ENCODE measurements at regions not wholly inside any gene's neighbourhood (a gene's known extent, or its start where the extent isn't known, plus 50 kb on each side); places are given as distances from the start of the nearest gene placed in this dataset.

DNA sequence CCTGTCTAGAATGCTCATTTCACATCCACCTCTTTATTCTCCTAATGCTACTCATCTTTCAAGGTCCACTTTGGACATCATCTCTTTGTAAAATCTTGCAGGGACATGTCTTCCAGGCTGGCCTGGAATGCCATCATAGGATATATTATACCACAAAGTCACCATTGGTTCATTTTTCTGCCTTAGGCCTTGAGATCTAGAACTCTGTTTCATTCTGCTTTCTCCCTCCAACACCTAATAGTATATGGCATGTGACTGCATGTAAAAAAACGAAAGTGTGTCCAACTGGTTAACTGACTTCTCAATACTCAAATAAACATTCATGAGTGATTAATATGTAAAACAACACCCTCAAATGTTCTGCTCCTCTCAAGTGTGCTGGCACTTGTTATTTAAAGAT lies 84.1 kb downstream of the RGS2 start:
- H3K27me3 ChIP-seq (ENCODE audit: control insufficient read depth in 2 of 2, insufficient read depth in 2 of 2, low read length in 2 of 2), result peaks cover 0 to 7% of the 10 kb centered on the region in 2 experiments; a peak in 1 of 5 replicates
- intact Hi-C loops (cut with micrococcal nuclease) (no loop called here), in situ Hi-C loops (cut with MboI) (no loop called here)
- no peak overlapping the region for H2AFZ ChIP-seq (ENCODE audit: low read depth, low read length)
- TF ChIP-seq, protein P1, sequence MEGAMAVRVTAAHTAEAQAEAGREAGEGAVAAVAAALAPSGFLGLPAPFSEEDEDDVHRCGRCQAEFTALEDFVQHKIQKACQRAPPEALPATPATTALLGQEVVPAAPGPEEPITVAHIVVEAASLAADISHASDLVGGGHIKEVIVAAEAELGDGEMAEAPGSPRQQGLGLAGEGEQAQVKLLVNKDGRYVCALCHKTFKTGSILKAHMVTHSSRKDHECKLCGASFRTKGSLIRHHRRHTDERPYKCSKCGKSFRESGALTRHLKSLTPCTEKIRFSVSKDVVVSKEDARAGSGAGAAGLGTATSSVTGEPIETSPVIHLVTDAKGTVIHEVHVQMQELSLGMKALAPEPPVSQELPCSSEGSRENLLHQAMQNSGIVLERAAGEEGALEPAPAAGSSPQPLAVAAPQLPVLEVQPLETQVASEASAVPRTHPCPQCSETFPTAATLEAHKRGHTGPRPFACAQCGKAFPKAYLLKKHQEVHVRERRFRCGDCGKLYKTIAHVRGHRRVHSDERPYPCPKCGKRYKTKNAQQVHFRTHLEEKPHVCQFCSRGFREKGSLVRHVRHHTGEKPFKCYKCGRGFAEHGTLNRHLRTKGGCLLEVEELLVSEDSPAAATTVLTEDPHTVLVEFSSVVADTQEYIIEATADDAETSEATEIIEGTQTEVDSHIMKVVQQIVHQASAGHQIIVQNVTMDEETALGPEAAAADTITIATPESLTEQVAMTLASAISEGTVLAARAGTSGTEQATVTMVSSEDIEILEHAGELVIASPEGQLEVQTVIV (CRISPR knock-in tag; IDR thresholded peaks at IDR 0.05; ENCODE audit: borderline replicate concordance), result no peak
- TF ChIP-seq, protein P2, sequence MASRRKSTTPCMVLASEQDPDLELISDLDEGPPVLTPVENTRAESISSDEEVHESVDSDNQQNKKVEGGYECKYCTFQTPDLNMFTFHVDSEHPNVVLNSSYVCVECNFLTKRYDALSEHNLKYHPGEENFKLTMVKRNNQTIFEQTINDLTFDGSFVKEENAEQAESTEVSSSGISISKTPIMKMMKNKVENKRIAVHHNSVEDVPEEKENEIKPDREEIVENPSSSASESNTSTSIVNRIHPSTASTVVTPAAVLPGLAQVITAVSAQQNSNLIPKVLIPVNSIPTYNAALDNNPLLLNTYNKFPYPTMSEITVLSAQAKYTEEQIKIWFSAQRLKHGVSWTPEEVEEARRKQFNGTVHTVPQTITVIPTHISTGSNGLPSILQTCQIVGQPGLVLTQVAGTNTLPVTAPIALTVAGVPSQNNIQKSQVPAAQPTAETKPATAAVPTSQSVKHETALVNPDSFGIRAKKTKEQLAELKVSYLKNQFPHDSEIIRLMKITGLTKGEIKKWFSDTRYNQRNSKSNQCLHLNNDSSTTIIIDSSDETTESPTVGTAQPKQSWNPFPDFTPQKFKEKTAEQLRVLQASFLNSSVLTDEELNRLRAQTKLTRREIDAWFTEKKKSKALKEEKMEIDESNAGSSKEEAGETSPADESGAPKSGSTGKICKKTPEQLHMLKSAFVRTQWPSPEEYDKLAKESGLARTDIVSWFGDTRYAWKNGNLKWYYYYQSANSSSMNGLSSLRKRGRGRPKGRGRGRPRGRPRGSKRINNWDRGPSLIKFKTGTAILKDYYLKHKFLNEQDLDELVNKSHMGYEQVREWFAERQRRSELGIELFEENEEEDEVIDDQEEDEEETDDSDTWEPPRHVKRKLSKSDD (conservative IDR thresholded peaks at IDR 0.05; ENCODE audit: low read length), result no peak
- no peak for TF ChIP-seq JUND (IDR thresholded peaks at IDR 0.05; ENCODE audit: borderline replicate concordance, low read depth, low read length)
- TF ChIP-seq JUND (tag; IDR thresholded peaks at IDR 0.05; ENCODE audit: borderline replicate concordance, low read depth, low read length), result no peak
- TF ChIP-seq ZNF584 (CRISPR knock-in tag; IDR thresholded peaks at IDR 0.05; ENCODE audit: low read depth), result no peak
- no peak for TF ChIP-seq COPS2 (conservative IDR thresholded peaks at IDR 0.05)
- TF ChIP-seq, protein P3, sequence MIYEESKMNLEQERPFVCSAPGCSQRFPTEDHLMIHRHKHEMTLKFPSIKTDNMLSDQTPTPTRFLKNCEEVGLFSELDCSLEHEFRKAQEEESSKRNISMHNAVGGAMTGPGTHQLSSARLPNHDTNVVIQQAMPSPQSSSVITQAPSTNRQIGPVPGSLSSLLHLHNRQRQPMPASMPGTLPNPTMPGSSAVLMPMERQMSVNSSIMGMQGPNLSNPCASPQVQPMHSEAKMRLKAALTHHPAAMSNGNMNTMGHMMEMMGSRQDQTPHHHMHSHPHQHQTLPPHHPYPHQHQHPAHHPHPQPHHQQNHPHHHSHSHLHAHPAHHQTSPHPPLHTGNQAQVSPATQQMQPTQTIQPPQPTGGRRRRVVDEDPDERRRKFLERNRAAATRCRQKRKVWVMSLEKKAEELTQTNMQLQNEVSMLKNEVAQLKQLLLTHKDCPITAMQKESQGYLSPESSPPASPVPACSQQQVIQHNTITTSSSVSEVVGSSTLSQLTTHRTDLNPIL (CRISPR knock-in tag; IDR thresholded peaks at IDR 0.05), result no peak
- TF ChIP-seq FOXK1 (CRISPR knock-in tag; IDR thresholded peaks at IDR 0.05; ENCODE audit: borderline replicate concordance), result no peak
- TF ChIP-seq ZNF778 (CRISPR knock-in tag; IDR thresholded peaks at IDR 0.05), result no peak
- TF ChIP-seq ZNF143 (CRISPR knock-in tag; IDR thresholded peaks at IDR 0.05), result no peak
- TF ChIP-seq MAFK (IDR thresholded peaks at IDR 0.05; ENCODE audit: low read length), result no peak
- TF ChIP-seq ZKSCAN3 (CRISPR knock-in tag; IDR thresholded peaks at IDR 0.05), result no peak
- TF ChIP-seq PPARD (CRISPR knock-in tag; IDR thresholded peaks at IDR 0.05), result no peak
- no peak for TF ChIP-seq DIDO1 (tag; IDR thresholded peaks at IDR 0.05; ENCODE audit: low read depth)
- TF ChIP-seq CHD1 (IDR thresholded peaks at IDR 0.05; ENCODE audit: low read length), result no peak
- 0% methylated on average over 1 of the region's 1 CpG for WGBS (ENCODE audit: insufficient coverage, low coverage, missing lambda C conversion rate)
- H3K36me3 ChIP-seq (ENCODE audit: control insufficient read depth, insufficient read depth, low read length), result no peaks in the 10 kb centered on the region
- no peaks in the 10 kb centered on the region for H4K20me1 ChIP-seq (replicated peaks; ENCODE audit: control insufficient read depth, insufficient read depth, low read length)
- H3K4me3 ChIP-seq, result no peak overlapping the region
- no peak overlapping the region for H3K4me2 ChIP-seq (ENCODE audit: insufficient read depth, low read length)
- ChIA-PET POLR2A (interaction anchor here (1.4 kb wide), 1 partner anchor 38 kb away, joined by 3 read pairs; no protein-coding TSS in a partner anchor), CTCF (ENCODE audit: low intra/inter-chr PET ratio) (no interaction called here)
- no peaks in the 10 kb centered on the region for H3K79me2 ChIP-seq (ENCODE audit: control insufficient read depth, insufficient read depth, low read length)
- BruUV-seq (replicated peaks), result no TSS peak
- H3K9ac ChIP-seq (ENCODE audit: insufficient read depth in 1 of 2, low read depth in 2 of 2, low read length in 2 of 2), result no peak overlapping the region
- H3K9me1 ChIP-seq (ENCODE audit: control insufficient read depth, insufficient read depth, low read length), result no peaks in the 10 kb centered on the region
- ATAC-seq (no peak), DNase-seq (ENCODE audit: extremely low read depth in 1 of 4, low spot score in 3 of 4) (no peak), FAIRE-seq (no peak)
- no peak overlapping the region for H3K27ac ChIP-seq (ENCODE audit: extremely low read depth, low read depth, low read length)
- H3K9me3 ChIP-seq (replicated peaks; ENCODE audit: control insufficient read depth, insufficient read depth, low read depth, low read length), result no peaks in the 10 kb centered on the region
- no peaks in the 10 kb centered on the region for H3K4me1 ChIP-seq (replicated peaks in 1 of 2; ENCODE audit: control insufficient read depth in 2 of 2, insufficient read depth in 2 of 2, low read length in 2 of 2)

All from K562 (cell line).